Heart right ventricle (tissue), 16 donors: ENCODE measurements at regions not wholly inside any gene's neighbourhood (a gene's known extent, or its start where the extent isn't known, plus 50 kb on each side); places are given as distances from the start of the nearest gene placed in this dataset.

Experiments
- ATAC-seq, 8 donors: fragments of 200-7000 bp; cut with Tn5 transposase; one replicate each; pipeline ENCODE4 v1.9.1; 2020; ENCODE audit warnings: mild to moderate bottlenecking in 8 of 8, moderate library complexity in 8 of 8, moderate number of reproducible peaks in 1 of 8
- DNase-seq, 2 donors: peaks; one replicate each; pipeline ENCODE4 v3.0.0-alpha.2; 2020
- H3K27ac ChIP-seq, 10 donors: fragments of 200-600 bp; sonication (generic) in 2 of 10; one replicate each; pipeline versions ENCODE4 v1.5.0 to v1.8.0; 2020 to 2022; ENCODE audit warnings: mild to moderate bottlenecking in 3 of 10
- H3K27me3 ChIP-seq, 7 donors: fragments of 200-600 bp; one replicate each; pipeline ENCODE4 v1.8.0; 2021 to 2022; ENCODE audit warnings: mild to moderate bottlenecking in 2 of 7
- H3K36me3 ChIP-seq, 9 donors: fragments of 200-600 bp; sonication (generic) in 1 of 9; one replicate each; pipeline versions ENCODE4 v1.5.0 to v1.8.0; 2020 to 2022; ENCODE audit warnings: mild to moderate bottlenecking in 2 of 9
- H3K4me1 ChIP-seq, 9 donors: fragments of 200-600 bp; sonication (generic) in 1 of 9; one replicate each; pipeline versions ENCODE4 v1.5.0 to v1.8.0; 2020 to 2022; ENCODE audit warnings: mild to moderate bottlenecking in 4 of 9
- H3K4me3 ChIP-seq, 10 donors: fragments of 200-600 bp; sonication (generic) in 2 of 10; one replicate each; pipeline versions ENCODE4 v1.5.0 to v1.8.0; 2020 to 2022; ENCODE audit warnings: mild to moderate bottlenecking in 7 of 10, moderate library complexity in 2 of 10
- H3K9me3 ChIP-seq, 11 donors: fragments of 200-600 bp in 10 of 11; sonication (generic) in 2 of 11; one replicate each; pipeline versions ENCODE4 v1.5.0 to v1.8.0; 2013 to 2022; ENCODE audit warnings: mild to moderate bottlenecking in 2 of 11, control low read depth in 1 of 11, moderate library complexity in 1 of 11
- WGBS, 2 donors: extraction: QIAGEN DNeasy Blood & Tissue Kit; methylation state at CpG; one replicate each; pipeline ENCODE4 v1.1.7; 2013; ENCODE audit warnings: inconsistent platforms in 1 of 2; 5-methylcytosine and 5-hydroxymethylcytosine counted together
- intact Hi-C, 10 donors: fragments of 100-400 bp; cut with DNase I; formaldehyde crosslinking; loops; one replicate each; pipeline versions ENCODE4 v1.11.1 to v1.14.2; 2022
- TF ChIP-seq, protein P1 (sequence below), 9 donors: fragments of 200-600 bp; sonication (generic) in 2 of 9; IDR thresholded peaks; one replicate each; pipeline versions ENCODE4 v1.5.0 to v1.8.0; 2021 to 2022; ENCODE audit warnings: antibody characterized with exemption in 9 of 9, mild to moderate bottlenecking in 5 of 9, moderate library complexity in 1 of 9
- donor health status: Arrhythmogenic right ventricular cardiomyopathy.
- donor health status: ischemic (EF 13 %, LVEDD 7.1; RV severe dilation, severe dysfunction).
- donor health status: healthy with polysubstance abuse.
- donor health status: DM: no; HTN: yes; CAD: no.
- donor health status: DM: no; HTN: no; CAD: no.
- donor health status: ischemic (EF 25% LVEDD 6.9; RV normal size, moderate dysfunction).
- donor health status: ischemic (EF 25% LVEDD 5.7; RV mildly dilated, moderate dysfunction).
- donor health status: healthy.
- donor health status: DM: yes; HTN: yes; CAD: no.
- donor health status: Ischemic cardiomyopathy.
- donor health status: ischemic (EF 35%, LVEDD 5.7; RV mildly dilated, moderate dysfunction).
- donor health status: nonischemic (EF 11% LVEDD 7.7; RV severe dilation, severe dysfunction).
- donor health status: DM: yes; HTN: yes; CAD: no.
- donor health status: PGD.
- donor health status: ischemic (EF 29% LVEDD 5.4; RV normal size, mild dysfunction).
- donor health status: nonischemic (EF 23%, LVEDD 6.1; RV moderate dilation, normal function).

DNA sequence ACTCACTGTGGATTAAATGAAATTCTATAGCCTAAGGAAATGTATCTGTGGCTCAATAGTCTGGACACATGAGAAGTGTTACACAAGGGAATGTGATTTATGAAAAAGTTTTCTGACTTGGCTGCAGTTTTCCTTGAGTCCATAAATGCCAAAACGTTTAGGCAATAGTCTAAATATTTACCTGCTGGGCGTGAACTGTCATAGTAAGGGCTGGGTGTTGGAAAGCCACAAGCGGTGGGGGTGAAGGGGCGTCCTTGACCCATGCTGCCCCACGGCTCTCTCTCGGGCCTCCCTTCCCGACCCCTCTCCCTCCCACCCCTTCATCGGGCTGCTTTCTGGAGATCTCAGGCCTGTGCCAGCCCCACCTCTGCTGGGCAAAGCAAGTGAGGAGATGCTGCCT lies 223.7 kb downstream of the BUB3 start:
- Histone ChIP-seq H3K4me3 (no peak overlapping the region), H3K9me3 (no peaks in the 10 kb centered on the region), H3K27ac (no peak overlapping the region), H3K27me3 (peaks cover 0 to 11% (median 2%) of the 10 kb centered on the region in 7 donors), H3K4me1 (no peaks in the 10 kb centered on the region), H3K36me3 (no peaks in the 10 kb centered on the region)
- TF ChIP-seq, protein P1, sequence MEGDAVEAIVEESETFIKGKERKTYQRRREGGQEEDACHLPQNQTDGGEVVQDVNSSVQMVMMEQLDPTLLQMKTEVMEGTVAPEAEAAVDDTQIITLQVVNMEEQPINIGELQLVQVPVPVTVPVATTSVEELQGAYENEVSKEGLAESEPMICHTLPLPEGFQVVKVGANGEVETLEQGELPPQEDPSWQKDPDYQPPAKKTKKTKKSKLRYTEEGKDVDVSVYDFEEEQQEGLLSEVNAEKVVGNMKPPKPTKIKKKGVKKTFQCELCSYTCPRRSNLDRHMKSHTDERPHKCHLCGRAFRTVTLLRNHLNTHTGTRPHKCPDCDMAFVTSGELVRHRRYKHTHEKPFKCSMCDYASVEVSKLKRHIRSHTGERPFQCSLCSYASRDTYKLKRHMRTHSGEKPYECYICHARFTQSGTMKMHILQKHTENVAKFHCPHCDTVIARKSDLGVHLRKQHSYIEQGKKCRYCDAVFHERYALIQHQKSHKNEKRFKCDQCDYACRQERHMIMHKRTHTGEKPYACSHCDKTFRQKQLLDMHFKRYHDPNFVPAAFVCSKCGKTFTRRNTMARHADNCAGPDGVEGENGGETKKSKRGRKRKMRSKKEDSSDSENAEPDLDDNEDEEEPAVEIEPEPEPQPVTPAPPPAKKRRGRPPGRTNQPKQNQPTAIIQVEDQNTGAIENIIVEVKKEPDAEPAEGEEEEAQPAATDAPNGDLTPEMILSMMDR (IDR thresholded peaks at IDR 0.05): no peak
- no peak for DNase-seq
- 59 to 64% methylated on average over 8 of the region's 8 CpGs for WGBS, 2 donors
- no peak for ATAC-seq
- intact Hi-C loops: no loop called here

DNA sequence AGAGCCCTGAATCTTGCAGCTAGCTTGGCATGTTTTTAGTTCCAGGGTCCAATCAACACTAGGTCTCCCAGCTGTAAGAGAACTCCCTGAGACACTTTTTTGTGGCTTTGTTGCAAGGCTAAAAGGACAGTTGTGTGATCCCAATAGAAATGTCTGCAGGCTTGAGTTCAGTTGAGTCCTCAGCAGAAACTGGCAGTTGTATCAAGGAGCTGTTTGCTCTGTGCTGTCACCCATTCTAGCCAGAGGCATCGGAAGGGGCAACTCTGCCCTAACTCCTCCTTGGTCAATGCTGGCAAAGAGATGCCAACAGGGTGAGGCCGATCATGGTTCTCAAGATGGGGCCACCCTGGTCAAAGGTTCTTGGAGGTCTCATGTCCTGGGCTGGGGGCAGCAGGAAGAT lies 224.1 kb downstream of the BUB3 start:
- Histone ChIP-seq H3K4me3 (no peak overlapping the region), H3K36me3 (no peaks in the 10 kb centered on the region), H3K4me1 (no peaks in the 10 kb centered on the region), H3K9me3 (no peaks in the 10 kb centered on the region), H3K27me3 (peaks cover 0 to 11% (median 2%) of the 10 kb centered on the region in 7 donors), H3K27ac (no peak overlapping the region)
- DNase-seq (no peak), ATAC-seq (no peak)
- WGBS, 2 donors: 93 to 96% methylated on average over 2 of the region's 2 CpGs
- TF ChIP-seq, protein P1 (IDR thresholded peaks at IDR 0.05): no peak
- intact Hi-C loops: no loop called here

DNA sequence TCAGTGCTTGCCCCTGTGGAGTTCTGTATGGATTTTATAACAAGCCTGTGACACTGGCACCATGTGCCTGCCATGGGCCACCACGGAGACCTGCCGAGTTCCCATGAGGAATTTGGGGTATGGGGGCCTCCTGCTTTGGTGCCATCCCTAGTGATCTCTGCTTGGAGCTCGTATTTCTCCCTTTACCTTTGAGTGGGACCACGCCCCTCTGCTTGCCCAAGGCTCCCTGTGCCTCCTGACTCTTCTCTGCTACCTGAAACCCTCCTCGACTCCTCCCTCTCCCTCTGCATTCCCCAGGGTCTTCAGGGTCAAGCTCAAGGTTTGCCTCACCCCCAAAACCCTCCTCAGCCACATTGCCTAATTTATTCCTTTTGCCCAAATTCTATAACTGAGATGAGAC lies 225.0 kb downstream of the BUB3 start:
- TF ChIP-seq, protein P1 (IDR thresholded peaks at IDR 0.05): no peak
- no peak for ATAC-seq
- WGBS, 2 donors: 50 to 57% methylated on average over 5 of the region's 5 CpGs

DNA sequence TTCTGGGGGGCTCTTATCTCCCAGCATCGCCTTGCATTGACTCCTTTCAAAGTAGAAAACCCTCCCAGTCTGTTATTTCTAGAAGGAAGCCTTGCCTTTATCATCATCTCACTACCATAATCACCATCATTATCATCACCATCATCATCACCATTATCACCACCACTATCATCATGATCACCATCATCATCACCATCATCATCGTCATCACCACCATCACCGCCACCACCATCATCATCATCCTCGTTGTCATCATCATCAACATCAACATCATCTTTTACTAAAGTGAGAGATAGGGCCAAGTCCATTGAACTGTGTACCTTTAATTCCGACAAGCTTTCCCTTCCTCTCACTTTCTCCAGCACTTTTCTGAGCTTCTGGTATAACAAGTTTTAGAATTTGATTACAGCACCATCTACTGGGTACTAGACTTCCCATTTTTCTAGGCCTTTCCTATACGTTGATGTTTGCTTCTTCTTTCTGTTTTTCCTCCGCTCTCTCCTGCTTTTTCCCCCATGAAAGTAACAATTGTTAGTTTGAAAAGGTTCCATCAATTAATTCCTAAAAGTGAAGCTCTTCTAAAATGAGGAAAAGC lies 226.4 kb downstream of the BUB3 start:
- intact Hi-C loops: loop anchor here in 2 of 10 donors (10.0 kb wide), 1 partner anchor 246 kb away; the partner anchor contains the start of gene HMX3 (in 2 of the 2)
- Histone ChIP-seq H3K36me3 (no peaks in the 10 kb centered on the region), H3K4me1 (no peaks in the 10 kb centered on the region), H3K4me3 (no peak overlapping the region), H3K27ac (no peak overlapping the region), H3K9me3 (peaks cover 0 to 16% (median 4%) of the 10 kb centered on the region in 11 donors), H3K27me3 (peaks cover 0 to 11% (median 3%) of the 10 kb centered on the region in 7 donors)
- ATAC-seq (no peak), DNase-seq (no peak)
- 74% methylated on average over 7 of the region's 7 CpGs for WGBS, 2 donors
- TF ChIP-seq, protein P1 (IDR thresholded peaks at IDR 0.05): peak in 2 of 9 donors; percentile 18 to 32

More for the DNA sequence above, 225.0 kb downstream of the BUB3 start:
- peaks cover 0 to 2% (median 0%) of the 10 kb centered on the region in 11 donors for H3K9me3 ChIP-seq
- H3K27me3 ChIP-seq: peaks cover 0 to 11% (median 3%) of the 10 kb centered on the region in 7 donors
- DNase-seq: no peak
- H3K27ac ChIP-seq: no peak overlapping the region
- H3K4me1 ChIP-seq: no peaks in the 10 kb centered on the region
- no peak overlapping the region for H3K4me3 ChIP-seq
- no peaks in the 10 kb centered on the region for H3K36me3 ChIP-seq
- intact Hi-C loops: no loop called here
